SKM-1 (cell line): ENCODE measurements at regions not wholly inside any gene's neighbourhood (a gene's known extent, or its start where the extent isn't known, plus 50 kb on each side); places are given as distances from the start of the nearest gene placed in this dataset.
"Not testable (repeated sequence)": the region's sequence is repeated elsewhere in the genome, so short reads cannot be mapped to it uniquely, and the experiment has no call there.

ENCODE experiments used
- DNase-seq: peaks from one replicate; lab custom pipeline; 2025; ENCODE audit not compliant: unreplicated experiment; lab: John Stamatoyannopoulos, UW

DNA sequence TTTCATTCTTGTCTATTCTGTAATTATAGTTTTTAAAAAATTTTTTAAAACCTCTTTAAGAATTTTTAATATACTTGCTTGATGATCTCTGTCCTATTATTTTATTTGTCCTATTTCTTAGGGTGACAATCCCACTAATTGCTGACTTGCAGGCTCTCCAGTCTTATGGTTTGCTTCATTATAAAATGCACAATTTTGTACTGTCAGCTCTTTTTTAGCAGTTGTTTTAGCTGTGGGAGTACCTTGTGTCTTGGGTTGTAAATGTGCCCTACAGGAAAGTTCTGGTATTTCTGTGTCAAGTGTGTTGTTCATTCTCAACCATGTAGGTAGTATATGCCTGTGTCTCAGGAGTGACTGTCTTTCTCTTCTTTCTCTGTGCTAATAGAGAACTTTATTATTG lies 118.2 kb upstream of the IL15 start:
- no peak for DNase-seq

DNA sequence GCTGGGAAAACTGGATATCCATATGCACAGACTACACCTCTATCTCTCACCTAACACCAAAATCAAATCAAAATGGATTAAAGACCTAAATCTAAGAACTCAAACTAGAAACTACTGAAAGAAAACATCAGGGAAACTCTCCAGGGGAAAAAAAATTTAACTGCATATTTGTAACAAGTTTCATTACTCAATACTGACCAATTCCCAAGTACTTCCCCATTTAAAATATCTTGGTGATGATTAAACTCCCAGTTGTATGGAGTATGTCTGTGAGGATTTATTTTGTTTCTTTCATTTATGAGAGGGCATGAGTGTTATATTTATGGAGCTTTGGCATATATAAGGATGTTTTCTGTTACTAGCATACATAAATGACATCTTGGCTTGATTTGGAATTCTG lies 112.3 kb upstream of the IL15 start:
- DNase-seq: no peak

DNA sequence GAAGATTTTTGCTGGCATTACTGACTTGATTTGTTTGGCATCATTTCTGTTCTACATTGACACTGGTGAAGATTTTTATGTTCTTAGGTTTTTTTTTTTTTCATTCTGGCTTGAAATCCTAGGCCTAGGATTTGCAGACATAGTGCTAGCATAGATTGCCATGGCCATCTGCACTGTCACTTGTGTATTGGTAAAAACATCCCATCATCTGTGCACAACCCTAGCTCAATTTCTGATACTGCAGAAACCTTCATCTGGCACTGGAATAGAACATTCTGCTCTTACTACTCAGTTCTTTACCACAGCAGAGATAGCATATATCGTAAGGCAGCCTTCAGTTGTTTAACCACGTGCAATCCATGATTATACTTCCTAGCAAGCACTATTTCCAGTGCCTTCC lies 111.5 kb upstream of the IL15 start:
- no peak for DNase-seq

DNA sequence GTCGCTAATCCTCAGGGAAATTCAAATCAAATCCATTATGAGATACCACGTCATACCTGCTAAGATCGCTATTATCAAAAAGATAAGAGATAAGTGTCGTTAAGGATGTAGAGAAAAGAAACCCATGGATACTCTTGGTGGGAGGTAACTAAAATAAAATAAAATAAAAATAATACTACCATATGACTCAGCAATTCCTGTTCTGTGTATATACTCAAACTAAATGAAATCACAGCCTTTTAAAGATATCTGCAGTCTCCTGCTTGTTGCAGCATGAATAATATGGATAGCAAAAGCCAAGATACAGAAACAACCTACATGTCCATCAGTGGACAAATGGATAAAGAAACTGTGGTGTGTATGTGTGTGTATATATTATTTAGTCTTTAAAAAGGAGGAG lies 105.8 kb upstream of the IL15 start:
- DNase-seq: no peak

DNA sequence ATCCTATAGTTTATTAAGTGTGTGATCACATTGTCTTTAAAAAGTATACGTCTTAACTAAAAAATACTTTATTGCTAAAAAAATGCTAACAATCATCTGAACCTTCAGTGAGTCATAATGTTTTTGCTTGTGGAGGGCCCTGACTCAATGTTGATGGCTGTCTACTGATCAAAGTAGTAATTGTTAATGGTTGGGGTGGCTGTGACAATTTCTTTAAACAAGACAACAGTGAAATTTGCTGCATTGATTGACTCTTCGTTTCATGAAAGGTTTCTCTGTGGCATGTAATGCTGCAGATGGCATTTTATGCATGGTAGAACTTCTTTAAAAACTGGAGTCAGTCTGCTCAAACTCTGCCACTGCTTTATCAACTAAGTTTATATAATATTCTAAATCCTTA lies 101.4 kb upstream of the IL15 start:
- no peak for DNase-seq

DNA sequence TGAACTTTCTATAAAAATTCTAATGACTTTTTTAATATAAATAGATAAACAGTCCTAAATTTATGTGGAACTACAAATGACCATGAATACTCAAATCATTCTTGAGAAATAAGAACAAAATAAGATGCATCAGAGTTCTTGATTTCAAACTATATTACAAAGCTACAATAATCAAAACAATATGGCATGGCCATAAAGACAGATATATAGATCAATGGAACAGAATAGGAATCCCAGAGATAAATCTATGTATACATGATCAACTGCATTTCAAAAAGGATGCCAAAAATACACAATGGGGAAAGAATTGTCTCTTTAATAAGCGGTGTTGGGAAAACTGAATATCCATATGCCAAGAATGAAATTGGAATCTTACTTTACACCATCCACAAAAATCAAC lies 98.4 kb upstream of the IL15 start:
- no peak for DNase-seq

DNA sequence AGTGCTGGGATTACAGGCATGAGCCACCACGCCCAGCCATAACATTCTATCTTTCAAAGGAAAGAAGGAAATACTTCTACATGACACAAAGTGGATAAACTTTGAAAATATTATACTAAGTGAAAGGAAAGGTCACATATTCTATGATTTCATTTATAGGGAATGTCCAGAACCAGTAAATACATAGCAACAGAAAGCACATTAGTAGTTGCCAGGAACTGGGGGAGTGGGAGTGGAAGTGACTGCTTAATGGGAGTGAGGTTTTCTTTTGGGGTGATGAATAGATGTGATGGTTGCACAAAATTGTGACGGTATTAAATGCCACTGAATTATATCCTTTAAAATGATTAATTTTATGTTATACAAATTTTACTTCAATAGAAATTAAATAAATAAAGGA lies 95.7 kb upstream of the IL15 start:
- DNase-seq: no peak

DNA sequence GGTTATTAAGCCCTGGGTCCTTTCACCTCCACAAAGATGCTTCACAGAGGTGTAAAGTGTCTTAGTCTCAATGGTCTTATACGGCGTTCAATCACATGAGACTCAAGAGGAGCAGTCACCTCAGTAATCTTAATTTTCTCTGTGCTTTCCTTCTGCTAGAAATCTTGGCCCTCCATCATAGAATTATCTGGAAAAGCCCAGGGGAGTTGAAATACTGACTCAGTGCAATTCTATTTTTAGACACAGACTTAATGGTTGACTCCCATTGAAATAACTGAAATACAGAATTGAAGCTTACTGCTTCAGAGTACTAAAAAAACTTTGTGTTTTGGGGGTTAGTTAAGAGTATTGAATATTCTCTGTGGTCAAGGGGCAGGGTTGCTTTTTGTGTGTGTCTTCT lies 94.5 kb upstream of the IL15 start:
- no peak for DNase-seq

DNA sequence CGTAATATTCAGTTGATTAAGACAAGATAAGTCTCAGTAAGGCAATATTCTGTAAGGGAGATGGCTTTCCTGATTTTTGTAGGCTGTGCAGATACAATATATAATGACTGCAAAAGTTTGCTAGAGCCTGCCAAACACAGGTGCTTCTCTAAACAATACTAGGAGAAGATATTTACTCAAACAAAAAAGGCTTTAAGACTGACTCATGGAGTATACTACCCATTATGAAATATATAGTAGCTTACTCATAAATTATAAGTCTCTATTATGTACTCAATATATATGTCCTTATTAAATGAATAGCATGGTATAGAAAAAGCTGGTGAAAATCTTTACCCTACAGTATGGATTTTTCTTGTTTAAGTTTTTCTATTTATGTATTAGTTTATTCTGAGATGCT lies 93.2 kb upstream of the IL15 start:
- DNase-seq: no peak

DNA sequence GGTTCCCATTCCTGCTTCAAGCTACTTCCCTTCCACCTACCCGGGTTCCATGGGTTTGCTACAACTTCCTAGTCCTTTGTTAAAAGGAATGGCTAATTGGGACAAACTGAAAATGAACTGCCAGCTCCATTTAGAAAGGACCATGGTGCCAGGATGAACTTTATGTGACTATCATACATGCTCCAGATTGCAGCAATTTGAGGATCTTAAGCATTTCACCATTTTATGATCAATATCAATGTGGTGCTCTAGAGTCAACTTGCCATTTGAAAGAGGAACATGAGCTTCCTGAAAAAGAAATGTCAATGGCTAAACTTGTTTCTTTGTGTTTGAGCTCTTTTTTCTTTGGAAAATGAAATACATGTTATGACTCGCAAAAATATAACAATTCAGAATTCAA lies 92.7 kb upstream of the IL15 start:
- no peak for DNase-seq

DNA sequence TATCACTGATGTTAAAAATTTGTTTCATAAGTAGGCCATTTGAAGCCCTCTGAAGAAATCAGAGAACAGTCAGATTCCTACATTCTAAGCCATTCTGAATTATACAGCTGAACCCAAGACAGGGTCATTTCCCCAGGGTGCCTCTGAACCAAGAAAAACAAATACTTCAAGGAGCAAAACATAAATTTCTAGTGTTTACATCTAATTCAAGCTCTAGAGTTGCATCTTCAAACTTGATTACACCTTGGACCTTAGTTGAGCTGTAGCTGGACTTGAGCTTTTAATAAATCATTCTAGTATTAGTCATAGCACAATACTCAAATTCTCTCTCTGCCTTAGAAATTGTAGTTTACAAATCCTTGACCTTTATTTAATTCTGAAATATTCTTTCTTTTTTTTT lies 87.6 kb upstream of the IL15 start:
- DNase-seq: no peak

DNA sequence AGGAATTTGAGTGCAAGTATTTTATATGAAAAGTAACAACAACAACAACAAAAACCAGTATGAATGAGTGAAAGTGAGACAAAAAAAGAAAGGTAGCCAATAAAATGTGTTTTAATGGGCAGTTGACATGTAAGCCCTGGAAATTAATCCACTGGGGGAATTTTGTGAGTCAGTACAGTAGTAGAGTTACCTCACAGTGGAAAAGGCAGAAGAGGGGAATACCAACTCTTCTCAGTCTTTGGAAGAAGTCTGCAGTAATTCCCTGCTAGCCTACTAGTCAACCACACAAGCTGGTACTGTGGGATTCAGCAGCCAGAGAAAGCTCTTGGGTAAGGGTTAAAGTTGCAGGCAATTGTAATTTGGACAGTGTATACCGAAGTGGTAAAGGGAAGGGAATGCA lies 76.3 kb upstream of the IL15 start:
- DNase-seq: no peak

DNA sequence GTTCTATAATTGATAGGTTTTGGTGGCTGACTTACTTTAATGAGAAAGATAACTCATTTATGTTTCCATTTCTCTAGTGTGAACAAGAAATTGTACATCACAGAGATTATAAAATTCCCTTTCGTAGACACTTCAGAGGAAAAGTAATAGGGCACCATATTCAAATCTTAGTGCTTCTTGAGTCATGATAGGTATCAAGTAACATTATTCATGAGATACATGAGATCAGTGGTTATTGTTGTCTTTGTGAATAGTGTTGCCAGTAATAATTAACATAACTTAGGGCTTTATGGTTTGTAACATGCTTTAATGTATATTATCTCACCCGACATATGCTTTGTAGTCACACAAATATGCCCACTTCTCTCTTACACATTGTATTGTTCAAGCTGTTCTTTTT lies 73.7 kb upstream of the IL15 start:
- no peak for DNase-seq

DNA sequence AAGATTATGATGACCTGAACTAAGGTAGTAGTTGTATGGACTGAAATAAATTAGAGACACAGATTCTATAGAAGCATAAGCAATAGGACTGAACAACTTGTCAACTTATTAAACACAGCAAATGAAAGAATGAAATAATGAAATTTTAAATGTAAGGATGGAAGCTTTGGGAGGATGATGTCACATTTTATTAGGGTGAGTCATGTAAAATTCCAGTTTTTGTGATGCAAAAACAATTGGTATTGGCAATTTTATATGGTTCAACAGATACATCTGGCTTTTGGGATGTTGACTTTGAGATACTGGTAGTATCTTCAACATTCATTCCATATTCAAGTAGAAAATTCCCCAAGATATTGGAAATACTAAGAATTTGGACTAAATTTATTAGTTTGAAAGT lies 72.7 kb upstream of the IL15 start:
- no peak for DNase-seq

DNA sequence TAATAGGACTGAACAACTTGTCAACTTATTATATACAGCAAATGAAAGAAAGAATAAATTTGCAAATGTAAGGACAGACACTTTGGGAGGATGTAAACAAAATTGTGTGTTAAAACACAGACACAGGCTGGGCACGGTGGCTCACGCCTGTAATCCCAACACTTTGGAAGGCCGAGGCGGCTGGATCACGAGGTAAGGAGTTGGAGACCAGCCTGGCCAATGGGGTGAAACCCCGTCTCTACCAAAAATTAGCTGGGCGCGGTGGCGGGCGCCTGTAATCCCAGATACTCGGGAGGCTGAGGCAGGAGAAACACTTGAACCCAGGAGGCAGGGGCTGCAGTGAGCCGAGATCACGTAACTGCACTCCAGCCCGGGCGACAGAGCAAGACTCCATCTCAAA lies 71.4 kb upstream of the IL15 start:
- DNase-seq: not testable (repeated sequence)

DNA sequence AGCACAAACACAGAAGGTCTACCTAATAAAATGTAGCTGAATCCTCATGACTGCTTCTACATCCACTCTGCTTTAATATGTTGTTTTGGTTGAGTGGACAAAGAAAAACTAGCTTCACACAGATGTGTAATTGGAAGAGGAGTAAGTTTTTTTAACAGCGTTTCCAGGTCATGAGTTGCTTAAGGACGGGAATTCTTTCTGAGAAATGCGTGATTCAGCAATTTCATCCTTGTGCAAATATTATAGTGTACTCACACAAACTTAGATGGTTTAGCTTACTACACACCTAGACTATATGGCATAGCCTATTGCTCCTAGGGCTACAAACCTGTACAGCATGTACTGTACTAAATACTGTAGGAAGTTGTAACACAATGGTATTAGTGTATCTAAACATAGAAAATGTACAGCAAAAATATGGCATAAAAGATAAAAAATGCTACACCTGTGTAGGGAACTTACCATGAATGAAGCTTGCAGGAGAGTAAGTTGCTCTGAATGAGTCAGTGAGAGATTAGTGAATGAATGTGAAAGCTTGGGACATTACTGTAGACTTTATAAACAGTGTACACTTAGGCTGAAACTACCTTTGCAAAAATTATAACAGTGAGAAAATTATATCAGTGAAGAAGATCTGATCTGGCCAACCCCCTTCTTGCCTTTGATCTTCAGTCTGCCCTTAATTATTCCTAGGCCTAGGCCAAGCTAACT lies 70.8 kb upstream of the IL15 start:
- DNase-seq: no peak

DNA sequence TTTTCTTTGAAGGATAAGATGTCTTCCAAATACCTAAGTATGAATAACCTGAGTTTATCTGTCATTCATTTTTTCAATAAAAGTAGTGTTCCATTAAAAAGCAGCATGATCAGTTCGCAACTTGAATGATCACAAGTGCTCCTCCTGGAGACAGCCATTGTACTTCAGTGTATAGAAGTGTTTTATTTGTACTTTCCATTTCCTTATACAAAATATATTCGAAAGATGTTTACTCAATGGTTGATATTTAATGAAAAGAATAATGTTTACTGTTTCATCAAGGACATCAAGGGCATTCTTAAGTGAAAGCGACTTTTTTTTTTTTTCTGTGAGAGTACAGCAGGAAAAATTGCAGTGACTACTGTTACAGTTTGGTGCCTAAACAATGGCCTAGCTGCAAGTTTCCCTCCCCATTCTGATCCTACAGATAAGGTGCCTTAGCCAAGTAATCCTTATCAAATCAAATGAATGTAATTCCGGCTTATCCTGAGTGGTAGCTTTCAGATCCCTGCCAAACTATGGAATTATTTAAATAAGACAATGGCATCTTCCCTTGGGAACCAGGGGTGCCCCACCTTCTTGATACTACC lies 69.0 kb upstream of the IL15 start:
- no peak for DNase-seq

DNA sequence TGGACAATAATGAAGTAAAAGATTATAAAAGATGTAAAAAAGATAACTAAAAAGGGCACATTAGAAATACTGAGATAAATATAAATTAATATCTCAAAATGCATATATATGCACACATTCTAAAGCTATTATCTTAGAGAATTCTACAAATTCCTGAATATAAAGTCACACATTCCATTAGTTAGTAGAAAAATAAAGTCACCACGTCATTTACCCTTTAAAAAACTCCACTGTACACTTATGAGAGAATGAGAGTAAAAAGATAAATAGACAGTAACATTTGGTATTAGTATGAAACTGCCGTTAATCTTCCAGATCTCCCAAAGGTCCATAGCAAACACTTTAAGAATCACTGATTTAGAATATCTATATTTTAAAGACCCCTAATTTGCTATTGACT lies 67.2 kb upstream of the IL15 start:
- DNase-seq: no peak

DNA sequence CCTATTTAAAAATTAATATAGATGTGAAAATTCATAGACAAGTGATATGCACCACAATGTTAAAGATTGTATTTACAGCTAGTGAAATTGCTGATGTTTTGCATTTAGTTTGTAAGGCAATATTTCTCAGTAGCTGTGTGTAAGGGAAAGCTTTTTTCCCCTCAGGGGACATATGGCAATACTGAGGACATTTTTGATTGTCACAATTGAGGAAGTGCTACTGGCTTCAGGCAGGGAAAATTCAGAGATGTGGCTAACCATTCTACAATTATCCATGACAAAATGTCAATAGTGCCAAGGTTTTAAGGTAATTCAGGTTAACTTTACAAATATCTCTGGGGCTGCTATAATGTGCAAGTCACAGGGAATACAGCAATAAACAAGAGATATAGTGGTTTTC lies 66.1 kb upstream of the IL15 start:
- no peak for DNase-seq

DNA sequence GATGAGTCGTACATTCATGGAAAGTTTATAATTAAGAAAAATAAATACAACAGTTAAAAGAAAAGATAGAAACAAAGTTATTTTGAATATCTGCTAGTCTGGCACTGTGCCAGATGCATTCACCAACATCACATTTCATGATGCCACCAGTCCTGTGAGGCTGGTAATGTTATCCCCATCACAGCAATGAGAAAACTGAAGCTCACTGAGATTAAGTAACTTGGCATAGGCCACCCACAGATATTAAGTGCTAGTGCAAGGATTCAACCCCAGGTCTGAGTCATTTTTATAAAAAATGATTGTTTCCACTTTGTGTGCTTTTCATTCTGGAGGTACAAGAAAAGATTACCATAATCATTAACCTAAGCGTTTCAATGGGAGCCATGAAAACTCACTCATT lies 65.0 kb upstream of the IL15 start:
- no peak for DNase-seq

DNA sequence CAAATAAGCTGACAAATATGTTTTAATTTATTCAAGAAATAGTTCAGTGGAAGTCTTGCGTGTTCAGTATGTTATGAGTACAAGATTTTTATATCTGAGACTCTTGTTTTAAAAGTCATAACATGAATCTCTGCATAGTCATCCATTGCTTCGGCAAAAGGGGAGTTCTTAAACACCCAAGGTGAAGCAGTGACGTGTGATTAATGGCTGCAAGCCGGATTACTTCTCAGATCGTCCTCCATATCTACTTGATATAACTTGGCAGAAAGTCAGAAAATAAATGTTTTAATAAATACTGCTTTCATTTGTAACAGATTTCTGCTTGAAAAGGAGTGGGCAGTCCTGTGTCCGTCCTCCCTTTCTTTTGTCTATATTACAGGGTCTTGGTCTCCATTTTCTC lies 64.6 kb upstream of the IL15 start:
- no peak for DNase-seq

DNA sequence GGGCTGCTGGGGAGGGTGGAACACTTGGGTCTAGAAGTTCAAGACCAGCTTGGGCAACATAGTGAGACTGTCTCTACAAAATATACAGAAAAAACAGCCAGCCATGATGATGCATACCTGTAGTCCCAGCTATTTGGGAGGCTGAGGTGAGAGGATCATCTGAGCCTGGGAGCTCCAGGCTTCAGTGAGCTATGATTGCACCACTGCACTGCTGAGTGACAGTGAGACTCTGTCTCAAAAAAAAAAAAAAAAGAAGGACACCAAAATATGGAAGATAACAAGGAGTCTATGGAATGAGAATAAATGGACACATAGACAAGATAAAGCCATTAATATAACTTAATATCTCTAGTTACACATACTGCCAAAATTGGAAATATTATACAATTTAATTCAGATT lies 62.7 kb upstream of the IL15 start:
- no peak for DNase-seq

DNA sequence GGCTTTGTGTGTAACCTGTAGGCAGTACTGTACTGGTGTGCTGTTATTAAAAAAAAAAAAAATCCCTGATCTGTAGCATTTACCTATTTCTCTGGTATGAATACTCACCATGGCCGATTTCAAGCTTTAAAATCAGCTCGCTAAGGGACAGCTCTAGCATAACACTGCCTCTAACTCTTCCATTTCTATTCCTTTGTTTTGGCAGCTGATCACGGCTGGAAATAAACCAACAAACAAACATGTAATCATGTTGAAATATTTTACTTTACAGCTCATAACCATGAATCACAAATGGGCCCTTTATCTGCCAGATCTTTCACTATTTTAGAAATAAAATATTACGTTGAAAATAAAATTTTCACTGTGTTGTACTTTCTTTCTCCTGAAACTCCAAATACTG lies 60.5 kb upstream of the IL15 start:
- DNase-seq: no peak
